CD8-positive, alpha-beta memory T cell (primary cell): ENCODE measurements at regions not wholly inside any gene's neighbourhood (a gene's known extent, or its start where the extent isn't known, plus 50 kb on each side); places are given as distances from the start of the nearest gene placed in this dataset.
"Not testable (repeated sequence)": the region's sequence is repeated elsewhere in the genome, so short reads cannot be mapped to it uniquely, and the experiment has no call there.

Experiments used
- CTCF ChIA-PET: fragments of 350-600 bp; sonication (Branson Sonifier 250); formaldehyde crosslinking; loops from one replicate; lab custom pipeline; 2021; ENCODE audit warnings: antibody characterized with exemption; lab: Charles Lee
- POLR2A ChIA-PET: fragments of 350-600 bp; sonication (Branson Sonifier 250); formaldehyde crosslinking; loops from one replicate; lab custom pipeline; 2021; ENCODE audit warnings: antibody characterized with exemption; lab: Charles Lee
- DNase-seq, 5 donors: peaks; one replicate each; pipeline versions ENCODE4 v3.0.0 to v3.0.0-alpha.2; 2020 to 2022; ENCODE audit warnings: mixed read lengths in 1 of 5
- H3K27ac ChIP-seq: one replicate; pipeline ENCODE4 v1.7.0; 2013; ENCODE audit warnings: low read depth, mild to moderate bottlenecking, low read length, moderate library complexity
- H3K27me3 ChIP-seq: 2 replicates; pipeline ENCODE4 v1.7.0; 2013; ENCODE audit warnings: low read length, mild to moderate bottlenecking; ENCODE audit not compliant: insufficient read depth, poor library complexity, severe bottlenecking
- H3K36me3 ChIP-seq: 2 replicates; pipeline ENCODE4 v1.7.0; 2013; ENCODE audit warnings: mild to moderate bottlenecking, low read length, moderate library complexity; ENCODE audit not compliant: insufficient read depth
- H3K4me1 ChIP-seq: 2 replicates; pipeline ENCODE4 v1.7.0; 2013; ENCODE audit warnings: mild to moderate bottlenecking, low read length, moderate library complexity; ENCODE audit not compliant: insufficient read depth
- H3K4me3 ChIP-seq: 2 replicates; pipeline ENCODE4 v1.7.0; 2013; ENCODE audit warnings: mild to moderate bottlenecking, low read length
- H3K9me3 ChIP-seq: 2 replicates; pipeline ENCODE4 v1.7.0; 2013; ENCODE audit warnings: mild to moderate bottlenecking, low read length
- H3K27ac Mint-ChIP-seq, 8 donors: one replicate each; pipeline ENCODE4 v1.8.0; 2020 to 2021; ENCODE audit warnings: mixed read lengths in 8 of 8, mild to moderate bottlenecking in 6 of 8, inconsistent platforms in 3 of 8, moderate library complexity in 3 of 8
- H3K27me3 Mint-ChIP-seq, 2 donors: one replicate each; pipeline ENCODE4 v1.8.0; 2020 to 2021; ENCODE audit warnings: mixed read lengths in 2 of 2, mild to moderate bottlenecking in 1 of 2, moderate library complexity in 1 of 2
- H3K36me3 Mint-ChIP-seq, 3 donors: one replicate each; pipeline ENCODE4 v1.8.0; 2020 to 2021; ENCODE audit warnings: mixed read lengths in 3 of 3, inconsistent platforms in 1 of 3, mild to moderate bottlenecking in 1 of 3
- H3K4me1 Mint-ChIP-seq, 3 donors: one replicate each; pipeline ENCODE4 v1.8.0; 2020 to 2021; ENCODE audit warnings: mixed read lengths in 3 of 3, inconsistent platforms in 1 of 3, mild to moderate bottlenecking in 1 of 3
- H3K4me3 Mint-ChIP-seq, 7 donors: one replicate each; pipeline ENCODE4 v1.8.0; 2020 to 2021; ENCODE audit warnings: mixed read lengths in 7 of 7, mild to moderate bottlenecking in 6 of 7, moderate library complexity in 4 of 7, inconsistent platforms in 2 of 7
- H3K9me3 Mint-ChIP-seq, 5 donors: one replicate each; pipeline ENCODE4 v1.8.0; 2020 to 2022; ENCODE audit warnings: mixed read lengths in 5 of 5, mild to moderate bottlenecking in 3 of 5, moderate library complexity in 2 of 5, inconsistent platforms in 1 of 5

GRCh38 chr9:104389341-104389740 lies 114.7 kb upstream of the OR13F1 start:
- no peak overlapping the region for H3K27ac ChIP-seq
- H3K4me3 ChIP-seq, result no peak overlapping the region
- no peaks in the 10 kb centered on the region for H3K4me1 ChIP-seq
- H3K27me3 ChIP-seq, result no peaks in the 10 kb centered on the region
- no peaks in the 10 kb centered on the region for H3K36me3 Mint-ChIP-seq
- H3K4me1 Mint-ChIP-seq, result no peaks in the 10 kb centered on the region
- ChIA-PET CTCF (no interaction called here), POLR2A (no interaction called here)
- DNase-seq, result no peak
- no peak overlapping the region for H3K4me3 Mint-ChIP-seq
- H3K36me3 ChIP-seq, result no peaks in the 10 kb centered on the region
- H3K9me3 ChIP-seq, result no peaks in the 10 kb centered on the region
- H3K27ac Mint-ChIP-seq, result no peak overlapping the region
- H3K9me3 Mint-ChIP-seq, result peaks cover 0 to 5% (median 1%) of the 10 kb centered on the region in 5 donors
- no peaks in the 10 kb centered on the region for H3K27me3 Mint-ChIP-seq

- H3K36me3 Mint-ChIP-seq, CTCF ChIA-PET, POLR2A ChIA-PET, H3K4me1 ChIP-seq, H3K27me3 Mint-ChIP-seq, H3K4me3 Mint-ChIP-seq, DNase-seq, H3K27ac Mint-ChIP-seq, H3K27me3 ChIP-seq, H3K4me3 ChIP-seq, H3K36me3 ChIP-seq, H3K9me3 ChIP-seq, H3K27ac ChIP-seq, H3K4me1 Mint-ChIP-seq: not testable (repeated sequence)
- peaks cover 0 to 13% (median 8%) of the 10 kb centered on the region in 5 donors for H3K9me3 Mint-ChIP-seq
These were observed 109.2 kb upstream of the OR13F1 start for GRCh38 chr9:104394901-104395300.

- Histone ChIP-seq H3K9me3 (no peaks in the 10 kb centered on the region), H3K27ac (no peak overlapping the region), H3K36me3 (no peaks in the 10 kb centered on the region), H3K4me3 (no peak overlapping the region), H3K4me1 (no peaks in the 10 kb centered on the region), H3K27me3 (no peaks in the 10 kb centered on the region)
- no peaks in the 10 kb centered on the region for H3K4me1 Mint-ChIP-seq
- CTCF ChIA-PET, result no interaction called here
- H3K9me3 Mint-ChIP-seq, result peaks cover 0 to 18% (median 10%) of the 10 kb centered on the region in 5 donors
- no peaks in the 10 kb centered on the region for H3K27me3 Mint-ChIP-seq
- H3K4me3 Mint-ChIP-seq, result no peak overlapping the region
- no peak for DNase-seq
- POLR2A ChIA-PET, result no interaction called here
- no peak overlapping the region for H3K27ac Mint-ChIP-seq
- no peaks in the 10 kb centered on the region for H3K36me3 Mint-ChIP-seq
These were observed 91.8 kb upstream of the OR13F1 start for GRCh38 chr9:104412238-104412637.

- H3K4me3 ChIP-seq, result no peak overlapping the region
- H3K36me3 ChIP-seq, result no peaks in the 10 kb centered on the region
- no peaks in the 10 kb centered on the region for H3K36me3 Mint-ChIP-seq
- H3K4me1 Mint-ChIP-seq, result no peaks in the 10 kb centered on the region
- no peaks in the 10 kb centered on the region for H3K27me3 Mint-ChIP-seq
- ChIA-PET CTCF (no interaction called here), POLR2A (no interaction called here)
- no peaks in the 10 kb centered on the region for H3K4me1 ChIP-seq
- H3K9me3 ChIP-seq, result no peaks in the 10 kb centered on the region
- no peak overlapping the region for H3K4me3 Mint-ChIP-seq
- DNase-seq, result no peak
- H3K27ac Mint-ChIP-seq, result no peak overlapping the region
- H3K9me3 Mint-ChIP-seq, result peaks cover 0 to 11% (median 4%) of the 10 kb centered on the region in 5 donors
- no peaks in the 10 kb centered on the region for H3K27me3 ChIP-seq
- H3K27ac ChIP-seq, result no peak overlapping the region
These were observed 87.6 kb upstream of the OR13F1 start for GRCh38 chr9:104416470-104416869.

- Histone ChIP-seq H3K4me3 (no peak overlapping the region), H3K9me3 (no peaks in the 10 kb centered on the region), H3K4me1 (no peaks in the 10 kb centered on the region), H3K36me3 (no peaks in the 10 kb centered on the region), H3K27me3 (no peaks in the 10 kb centered on the region), H3K27ac (no peak overlapping the region)
- CTCF ChIA-PET, result no interaction called here
- H3K36me3 Mint-ChIP-seq, result no peaks in the 10 kb centered on the region
- no peaks in the 10 kb centered on the region for H3K4me1 Mint-ChIP-seq
- no peaks in the 10 kb centered on the region for H3K27me3 Mint-ChIP-seq
- POLR2A ChIA-PET, result no interaction called here
- DNase-seq, result no peak
- peaks cover 0 to 11% (median 4%) of the 10 kb centered on the region in 5 donors for H3K9me3 Mint-ChIP-seq
- H3K4me3 Mint-ChIP-seq, result no peak overlapping the region
- H3K27ac Mint-ChIP-seq, result no peak overlapping the region
These were observed 86.8 kb upstream of the OR13F1 start for GRCh38 chr9:104417296-104417695.

GRCh38 chr9:104429031-104429546 lies 75.0 kb upstream of the OR13F1 start:
- H3K27me3 ChIP-seq, result no peaks in the 10 kb centered on the region
- peaks cover 0 to 1% (median 0%) of the 10 kb centered on the region in 3 donors for H3K36me3 Mint-ChIP-seq

GRCh38 chr9:104435059-104435458 lies 69.0 kb upstream of the OR13F1 start:
- H3K27ac Mint-ChIP-seq, result no peak overlapping the region
- no peaks in the 10 kb centered on the region for H3K27me3 ChIP-seq
- no peak for DNase-seq
- CTCF ChIA-PET, result no interaction called here
- H3K27me3 Mint-ChIP-seq, result peaks cover 0 to 1% of the 10 kb centered on the region in 2 donors
- no peaks in the 10 kb centered on the region for H3K36me3 Mint-ChIP-seq
- peaks cover 3 to 12% (median 7%) of the 10 kb centered on the region in 5 donors for H3K9me3 Mint-ChIP-seq
- no peaks in the 10 kb centered on the region for H3K4me1 Mint-ChIP-seq
- H3K36me3 ChIP-seq, result no peaks in the 10 kb centered on the region
- H3K4me3 ChIP-seq, result no peak overlapping the region
- H3K4me1 ChIP-seq, result no peaks in the 10 kb centered on the region
- H3K4me3 Mint-ChIP-seq, result no peak overlapping the region
- no peaks in the 10 kb centered on the region for H3K9me3 ChIP-seq
- POLR2A ChIA-PET, result no interaction called here
- no peak overlapping the region for H3K27ac ChIP-seq

More at GRCh38 chr9:104429031-104429546, 75.0 kb upstream of the OR13F1 start:
- Histone ChIP-seq H3K27ac (no peak overlapping the region), H3K9me3 (no peaks in the 10 kb centered on the region), H3K4me1 (no peaks in the 10 kb centered on the region), H3K4me3 (no peak overlapping the region), H3K36me3 (no peaks in the 10 kb centered on the region)
- Mint-ChIP-seq H3K4me3 (no peak overlapping the region), H3K27me3 (no peaks in the 10 kb centered on the region), H3K4me1 (no peaks in the 10 kb centered on the region), H3K27ac (no peak overlapping the region), H3K9me3 (peaks cover 4 to 16% (median 11%) of the 10 kb centered on the region in 5 donors)
- CTCF ChIA-PET, result no interaction called here
- POLR2A ChIA-PET, result no interaction called here
- DNase-seq, result no peak

- Histone ChIP-seq H3K36me3 (no peaks in the 10 kb centered on the region), H3K27me3 (no peaks in the 10 kb centered on the region), H3K27ac (no peak overlapping the region), H3K4me1 (no peaks in the 10 kb centered on the region), H3K9me3 (no peaks in the 10 kb centered on the region), H3K4me3 (no peak overlapping the region)
- no peaks in the 10 kb centered on the region for H3K36me3 Mint-ChIP-seq
- POLR2A ChIA-PET, result no interaction called here
- peaks cover 0 to 4% (median 2%) of the 10 kb centered on the region in 5 donors for H3K9me3 Mint-ChIP-seq
- no peaks in the 10 kb centered on the region for H3K4me1 Mint-ChIP-seq
- H3K27me3 Mint-ChIP-seq, result no peaks in the 10 kb centered on the region
- no peak for DNase-seq
- CTCF ChIA-PET, result no interaction called here
- no peak overlapping the region for H3K4me3 Mint-ChIP-seq
- H3K27ac Mint-ChIP-seq, result no peak overlapping the region
These were observed 56.0 kb upstream of the OR13F1 start for GRCh38 chr9:104448036-104448435.
